Naive thymus-derived CD4-positive, alpha-beta T cell (primary cell): ENCODE measurements at regions not wholly inside any gene's neighbourhood (a gene's known extent, or its start where the extent isn't known, plus 50 kb on each side); places are given as distances from the start of the nearest gene placed in this dataset.

Experiments used
- ATAC-seq: fragments of 150-1000 bp; cut with Tn5 transposase; 2 replicates; pipeline ENCODE4 v1.10.0; 2021; ENCODE audit warnings: mild to moderate bottlenecking, moderate library complexity
- CTCF ChIA-PET: fragments of 350-600 bp; sonication (Branson Sonifier 250); formaldehyde crosslinking; loops from one replicate; lab custom pipeline; 2021; ENCODE audit warnings: antibody characterized with exemption; lab: Charles Lee
- POLR2A ChIA-PET: fragments of 350-600 bp; sonication (Branson Sonifier 250); formaldehyde crosslinking; loops from one replicate; lab custom pipeline; 2021; ENCODE audit warnings: antibody characterized with exemption, inconsistent platforms; lab: Charles Lee
- DNase-seq, 9 donors: peaks; one replicate each; pipeline versions ENCODE4 v3.0.0 to v3.0.0-alpha.2; 2020 to 2022; ENCODE audit warnings: mixed read lengths in 1 of 9
- H3K27ac ChIP-seq: one replicate; pipeline ENCODE4 v1.7.0; 2013; ENCODE audit warnings: mild to moderate bottlenecking, low read depth, low read length, moderate library complexity
- H3K27me3 ChIP-seq, 2 donors: one replicate each; pipeline ENCODE4 v1.7.0; 2013; ENCODE audit warnings: low read length in 2 of 2, mild to moderate bottlenecking in 2 of 2, moderate library complexity in 2 of 2; ENCODE audit not compliant: control insufficient read depth in 2 of 2, insufficient read depth in 2 of 2
- H3K36me3 ChIP-seq, 3 experiments: 1 replicate in 2 of 3; 2 replicates in 1 of 3; pipeline ENCODE4 v1.7.0; 2013; ENCODE audit warnings: low read length in 3 of 3, mild to moderate bottlenecking in 3 of 3, moderate library complexity in 1 of 3; ENCODE audit not compliant: insufficient read depth in 3 of 3, control insufficient read depth in 2 of 3
- H3K4me1 ChIP-seq, 2 donors: one replicate each; pipeline ENCODE4 v1.7.0; 2013; ENCODE audit warnings: low read length in 2 of 2, mild to moderate bottlenecking in 2 of 2, moderate library complexity in 1 of 2; ENCODE audit not compliant: control insufficient read depth in 2 of 2, insufficient read depth in 2 of 2
- H3K4me3 ChIP-seq: 2 replicates; pipeline ENCODE4 v1.7.0; 2013; ENCODE audit warnings: mild to moderate bottlenecking, low read length
- H3K9me3 ChIP-seq, 3 experiments: 1 replicate in 2 of 3; 2 replicates in 1 of 3; pipeline ENCODE4 v1.7.0; 2013; ENCODE audit warnings: low read length in 3 of 3; ENCODE audit not compliant: control insufficient read depth in 2 of 3
- H3K27ac Mint-ChIP-seq, 9 donors: one replicate each; pipeline ENCODE4 v1.8.0; 2020 to 2022; ENCODE audit warnings: mixed read lengths in 9 of 9, mild to moderate bottlenecking in 8 of 9, moderate library complexity in 5 of 9, inconsistent platforms in 2 of 9
- H3K27me3 Mint-ChIP-seq, 5 donors: one replicate each; pipeline ENCODE4 v1.8.0; 2021 to 2022; ENCODE audit warnings: mixed read lengths in 5 of 5, mild to moderate bottlenecking in 1 of 5
- H3K36me3 Mint-ChIP-seq, 5 donors: one replicate each; pipeline ENCODE4 v1.8.0; 2020 to 2022; ENCODE audit warnings: mixed read lengths in 5 of 5, mild to moderate bottlenecking in 3 of 5, inconsistent platforms in 1 of 5
- H3K4me1 Mint-ChIP-seq, 7 donors: one replicate each; pipeline ENCODE4 v1.8.0; 2020 to 2022; ENCODE audit warnings: mixed read lengths in 7 of 7, mild to moderate bottlenecking in 3 of 7, inconsistent platforms in 1 of 7
- H3K4me3 Mint-ChIP-seq, 10 donors: one replicate each; pipeline ENCODE4 v1.8.0; 2020 to 2022; ENCODE audit warnings: mild to moderate bottlenecking in 10 of 10, mixed read lengths in 10 of 10, moderate library complexity in 6 of 10, inconsistent platforms in 2 of 10
- H3K9me3 Mint-ChIP-seq, 11 donors: one replicate each; pipeline ENCODE4 v1.8.0; 2020 to 2022; ENCODE audit warnings: mixed read lengths in 11 of 11, mild to moderate bottlenecking in 4 of 11, inconsistent platforms in 1 of 11, moderate library complexity in 1 of 11
- intact Hi-C, 2 donors: fragments of 100-400 bp; cut with micrococcal nuclease; formaldehyde crosslinking; loops; one replicate each; pipeline ENCODE4 v1.15.1; 2023

DNA sequence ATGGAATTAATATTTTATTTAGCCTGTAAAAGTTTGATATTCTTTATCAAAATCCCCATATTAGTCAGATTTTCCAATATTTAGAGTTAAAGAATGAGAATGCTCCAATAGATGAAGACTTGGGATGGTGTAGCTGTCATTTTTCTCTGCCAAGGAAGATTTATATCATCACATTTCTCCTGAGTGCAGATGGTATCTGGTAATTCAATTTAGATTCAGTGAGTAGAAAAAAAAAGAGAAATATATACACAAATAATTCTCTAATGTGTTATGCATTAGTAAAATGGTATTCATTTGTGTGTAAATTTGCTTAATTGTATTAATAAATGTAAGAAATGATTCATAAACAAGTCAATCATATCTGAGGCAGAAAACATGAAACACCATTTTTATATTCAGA is 1508.7 kb upstream of the PCDH20 start:
- H3K4me3 Mint-ChIP-seq = no peak overlapping the region
- intact Hi-C loops = no loop called here

DNA sequence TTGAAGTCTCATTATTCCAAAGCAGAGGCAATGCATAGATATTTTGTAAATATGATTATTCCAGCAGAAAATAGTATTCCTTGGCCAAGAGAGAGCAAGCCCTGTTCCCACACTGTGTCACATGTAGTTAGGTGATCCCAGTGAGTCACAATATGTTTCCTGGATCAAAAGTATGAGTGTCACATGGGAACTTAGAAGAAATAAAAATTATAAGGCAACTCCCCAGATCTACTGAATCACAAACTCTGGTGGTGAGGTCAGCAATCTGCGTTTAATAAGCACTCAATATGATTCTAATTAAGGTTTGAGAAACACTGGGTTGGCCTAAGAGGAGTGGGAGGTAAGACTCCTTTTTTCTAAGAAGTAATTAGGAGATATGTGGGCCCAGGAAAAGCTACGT is 1504.5 kb upstream of the PCDH20 start:
- Histone ChIP-seq H3K36me3 (no peaks in the 10 kb centered on the region), H3K27me3 (no peaks in the 10 kb centered on the region), H3K4me1 (no peaks in the 10 kb centered on the region), H3K9me3 (no peaks in the 10 kb centered on the region), H3K4me3 (no peak overlapping the region), H3K27ac (no peak overlapping the region)
- no peak for ATAC-seq
- CTCF ChIA-PET = no interaction called here
- H3K36me3 Mint-ChIP-seq = no peaks in the 10 kb centered on the region
- intact Hi-C loops = no loop called here
- H3K9me3 Mint-ChIP-seq = peaks cover 0 to 6% (median 0%) of the 10 kb centered on the region in 11 donors
- no peaks in the 10 kb centered on the region for H3K27me3 Mint-ChIP-seq
- no peak overlapping the region for H3K27ac Mint-ChIP-seq
- no peaks in the 10 kb centered on the region for H3K4me1 Mint-ChIP-seq
- DNase-seq = no peak
- POLR2A ChIA-PET = no interaction called here
- H3K4me3 Mint-ChIP-seq = no peak overlapping the region

More for the DNA sequence above, 1508.7 kb upstream of the PCDH20 start:
- no peaks in the 10 kb centered on the region for H3K27me3 Mint-ChIP-seq
- Histone ChIP-seq H3K27me3 (no peaks in the 10 kb centered on the region), H3K4me3 (no peak overlapping the region), H3K4me1 (no peaks in the 10 kb centered on the region), H3K9me3 (no peaks in the 10 kb centered on the region), H3K36me3 (no peaks in the 10 kb centered on the region), H3K27ac (no peak overlapping the region)
- no peak overlapping the region for H3K27ac Mint-ChIP-seq
- peaks cover 0 to 21% (median 2%) of the 10 kb centered on the region in 11 donors for H3K9me3 Mint-ChIP-seq
- H3K4me1 Mint-ChIP-seq = no peaks in the 10 kb centered on the region
- ChIA-PET CTCF (no interaction called here), POLR2A (no interaction called here)
- ATAC-seq (no peak), DNase-seq (no peak)
- H3K36me3 Mint-ChIP-seq = no peaks in the 10 kb centered on the region

DNA sequence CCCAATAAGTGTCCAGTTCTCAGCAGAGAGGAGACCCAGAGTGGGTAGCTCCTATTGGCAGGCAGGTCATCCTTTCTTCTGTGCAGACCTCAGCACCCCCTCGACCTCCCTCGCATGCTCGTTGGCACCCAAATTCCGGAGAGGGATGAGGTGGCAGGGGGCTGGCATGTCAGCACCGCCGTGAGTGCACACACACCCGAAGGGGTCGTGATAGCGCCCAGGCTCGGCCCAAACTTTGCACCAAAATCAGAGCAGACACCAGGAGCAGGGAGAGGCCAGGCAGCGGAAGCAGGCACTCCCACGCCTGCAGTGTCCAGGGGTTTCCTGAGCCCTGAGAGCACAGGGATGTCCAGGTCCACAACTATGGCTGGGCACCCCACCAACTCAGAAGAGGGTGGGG is 1503.8 kb upstream of the PCDH20 start:
- no peaks in the 10 kb centered on the region for H3K27me3 ChIP-seq
- H3K4me3 Mint-ChIP-seq = no peak overlapping the region
- no peak overlapping the region for H3K27ac ChIP-seq
- ChIA-PET POLR2A (no interaction called here), CTCF (no interaction called here)
- intact Hi-C loops = no loop called here
- DNase-seq (no peak), ATAC-seq (no peak)
- H3K4me3 ChIP-seq = no peak overlapping the region
- H3K36me3 ChIP-seq = no peaks in the 10 kb centered on the region
- H3K27me3 Mint-ChIP-seq = no peaks in the 10 kb centered on the region
- no peaks in the 10 kb centered on the region for H3K9me3 ChIP-seq
- H3K4me1 ChIP-seq = no peaks in the 10 kb centered on the region
- H3K9me3 Mint-ChIP-seq = peaks cover 0 to 9% (median 1%) of the 10 kb centered on the region in 11 donors
- no peaks in the 10 kb centered on the region for H3K4me1 Mint-ChIP-seq
- peaks cover 0 to 3% (median 0%) of the 10 kb centered on the region in 5 donors for H3K36me3 Mint-ChIP-seq
- H3K27ac Mint-ChIP-seq = peak overlapping the region in 1 of 9 donors; percentile 36

DNA sequence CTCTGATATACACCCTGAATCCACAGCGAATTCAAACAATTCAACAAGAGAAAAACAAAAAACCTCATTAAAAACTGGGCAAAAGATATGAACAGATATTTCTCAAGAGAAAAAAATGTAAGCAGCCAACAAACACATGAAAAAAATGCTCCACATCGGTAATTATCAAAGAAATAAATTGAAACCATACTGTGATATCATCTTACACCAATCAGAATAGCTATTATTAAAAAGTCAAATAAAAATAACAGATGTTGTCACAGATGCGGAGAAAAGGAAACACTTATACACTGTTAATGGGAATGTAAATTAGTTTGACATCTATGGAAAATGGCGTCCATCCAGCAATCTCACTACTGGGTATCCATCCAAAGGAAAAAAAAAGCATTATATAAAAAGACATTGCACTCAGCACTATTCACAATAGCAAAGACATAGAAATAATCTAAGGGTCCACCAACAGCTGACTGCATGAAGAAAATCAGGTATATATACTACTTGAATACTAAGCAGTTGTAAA is 1495.0 kb upstream of the PCDH20 start:
- Mint-ChIP-seq H3K27me3 (no peaks in the 10 kb centered on the region), H3K4me1 (no peaks in the 10 kb centered on the region), H3K9me3 (peaks cover 0 to 7% (median 2%) of the 10 kb centered on the region in 11 donors), H3K36me3 (peaks cover 0 to 5% (median 0%) of the 10 kb centered on the region in 5 donors), H3K4me3 (no peak overlapping the region), H3K27ac (no peak overlapping the region)
- POLR2A ChIA-PET = no interaction called here
- intact Hi-C loops = no loop called here
- Histone ChIP-seq H3K9me3 (no peaks in the 10 kb centered on the region), H3K4me3 (no peak overlapping the region), H3K27me3 (no peaks in the 10 kb centered on the region), H3K27ac (no peak overlapping the region), H3K4me1 (no peaks in the 10 kb centered on the region), H3K36me3 (no peaks in the 10 kb centered on the region)
- DNase-seq (no peak), ATAC-seq (no peak)
- CTCF ChIA-PET = no interaction called here

DNA sequence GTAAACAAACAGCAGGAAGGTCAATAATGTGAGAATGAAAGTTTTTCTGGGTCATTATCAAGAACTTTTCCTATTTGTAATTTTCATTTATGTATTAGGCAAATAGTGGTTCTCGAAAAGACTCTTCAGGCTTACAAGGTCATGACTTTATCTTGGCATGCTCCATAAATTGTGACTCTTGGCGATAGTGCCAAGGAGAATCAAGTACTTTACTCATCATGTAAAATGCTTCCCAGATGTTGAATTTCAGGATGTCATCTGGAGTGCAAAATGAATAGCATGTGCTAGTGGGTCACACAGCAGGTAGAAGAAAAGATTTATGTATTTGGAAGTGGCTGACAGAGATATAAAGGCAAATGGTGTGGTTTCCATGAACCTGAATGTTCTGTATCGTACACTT is 1492.7 kb upstream of the PCDH20 start:
- no peaks in the 10 kb centered on the region for H3K4me1 ChIP-seq
- H3K4me1 Mint-ChIP-seq = no peaks in the 10 kb centered on the region
- ATAC-seq = no peak
- H3K27me3 Mint-ChIP-seq = no peaks in the 10 kb centered on the region
- no peak overlapping the region for H3K4me3 ChIP-seq
- POLR2A ChIA-PET = no interaction called here
- no peaks in the 10 kb centered on the region for H3K27me3 ChIP-seq
- intact Hi-C loops = no loop called here
- peaks cover 0 to 8% (median under 1%) of the 10 kb centered on the region in 11 donors for H3K9me3 Mint-ChIP-seq
- H3K9me3 ChIP-seq = no peaks in the 10 kb centered on the region
- no peak overlapping the region for H3K27ac ChIP-seq
- DNase-seq = no peak
- H3K36me3 ChIP-seq = no peaks in the 10 kb centered on the region
- no peak overlapping the region for H3K4me3 Mint-ChIP-seq
- CTCF ChIA-PET = no interaction called here
- no peaks in the 10 kb centered on the region for H3K36me3 Mint-ChIP-seq
- H3K27ac Mint-ChIP-seq = no peak overlapping the region

DNA sequence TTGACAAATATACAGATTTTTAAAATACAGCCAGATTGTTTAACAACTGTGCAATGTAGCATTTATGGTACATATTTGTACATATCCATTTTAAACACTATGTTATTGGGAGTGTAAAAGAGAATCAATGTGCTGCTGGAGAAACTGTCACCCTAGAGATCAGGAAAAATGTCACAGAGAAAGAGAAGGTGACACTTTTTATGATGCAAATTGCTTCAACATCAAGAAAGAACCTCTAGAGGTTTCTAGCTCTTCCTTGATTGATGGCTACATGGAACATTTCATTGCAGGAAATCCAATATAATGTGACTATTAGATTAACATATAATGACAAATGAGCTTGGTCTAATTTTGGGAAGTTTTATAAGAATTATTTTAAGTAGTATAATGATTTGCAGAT is 1491.2 kb upstream of the PCDH20 start:
- H3K27me3 Mint-ChIP-seq = no peaks in the 10 kb centered on the region
- no peak for DNase-seq
- no peak overlapping the region for H3K27ac Mint-ChIP-seq
- no peak overlapping the region for H3K27ac ChIP-seq
- POLR2A ChIA-PET = no interaction called here
- intact Hi-C loops = no loop called here
- H3K27me3 ChIP-seq = no peaks in the 10 kb centered on the region
- H3K4me1 Mint-ChIP-seq = no peaks in the 10 kb centered on the region
- no peaks in the 10 kb centered on the region for H3K36me3 ChIP-seq
- no peaks in the 10 kb centered on the region for H3K36me3 Mint-ChIP-seq
- no peak overlapping the region for H3K4me3 Mint-ChIP-seq
- no peak for ATAC-seq
- H3K9me3 ChIP-seq = no peaks in the 10 kb centered on the region
- CTCF ChIA-PET = no interaction called here
- no peaks in the 10 kb centered on the region for H3K4me1 ChIP-seq
- H3K9me3 Mint-ChIP-seq = peaks cover 0 to 6% (median 2%) of the 10 kb centered on the region in 11 donors
- H3K4me3 ChIP-seq = no peak overlapping the region

DNA sequence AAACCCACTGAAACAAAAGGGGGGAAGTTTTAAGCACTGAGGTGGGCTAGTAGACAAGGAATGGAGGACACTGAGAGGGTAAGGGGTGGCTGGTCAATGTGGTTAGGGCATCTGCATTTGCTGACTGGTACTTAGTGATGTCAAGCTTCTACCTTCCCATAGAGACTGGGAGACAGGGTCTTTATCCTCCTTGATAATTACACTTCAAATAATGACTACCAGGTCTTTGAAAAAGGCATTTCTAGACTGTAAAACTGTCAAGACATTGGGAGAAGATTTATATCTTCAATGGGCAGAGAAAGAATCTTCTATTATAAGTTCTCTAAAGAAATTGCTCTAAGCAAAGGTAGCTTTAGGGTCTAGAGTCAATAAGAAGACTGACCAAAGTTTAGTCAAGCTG is 1490.8 kb upstream of the PCDH20 start:
- ChIA-PET CTCF (no interaction called here), POLR2A (no interaction called here)
- Histone ChIP-seq H3K4me1 (no peaks in the 10 kb centered on the region), H3K36me3 (no peaks in the 10 kb centered on the region), H3K27me3 (no peaks in the 10 kb centered on the region), H3K9me3 (no peaks in the 10 kb centered on the region), H3K4me3 (no peak overlapping the region), H3K27ac (no peak overlapping the region)
- H3K4me1 Mint-ChIP-seq = no peaks in the 10 kb centered on the region
- H3K27ac Mint-ChIP-seq = no peak overlapping the region
- H3K4me3 Mint-ChIP-seq = no peak overlapping the region
- H3K27me3 Mint-ChIP-seq = no peaks in the 10 kb centered on the region
- peaks cover 0 to 6% (median 2%) of the 10 kb centered on the region in 11 donors for H3K9me3 Mint-ChIP-seq
- DNase-seq = no peak
- intact Hi-C loops = no loop called here
- no peak for ATAC-seq
- no peaks in the 10 kb centered on the region for H3K36me3 Mint-ChIP-seq
